ENCODE measurements at regions not wholly inside any gene's neighbourhood (a gene's known extent, or its start where the extent isn't known, plus 50 kb on each side); places are given as distances from the start of the nearest gene placed in this dataset.

GRCh38 chr16:65355706-65356105 is 233.8 kb upstream of the CDH11 start:
- H3K14ac ChIP-seq (ENCODE audit: insufficient read length), result no peak overlapping the region
- H3K56ac ChIP-seq (replicated peaks; ENCODE audit: insufficient read length, low read depth, low read length), result no peak overlapping the region
- peaks cover 10 to 21% of the 10 kb centered on the region in 2 experiments; a peak in 3 of 4 replicates for H3K9me3 ChIP-seq (ENCODE audit: insufficient read depth in 2 of 2, low read depth in 1 of 2, low read length in 1 of 2)
- no peak overlapping the region for H3K4me3 ChIP-seq (ENCODE audit: extremely low read depth in 1 of 4, insufficient read depth in 2 of 4, low read depth in 3 of 4, low read length in 4 of 4)
- H4K8ac ChIP-seq (ENCODE audit: extremely low read depth, insufficient read depth, low read length), result no peak overlapping the region
- peaks cover 0 to 5% (median 2%) of the 10 kb centered on the region in 4 experiments; a peak in 1 of 8 replicates for H3K36me3 ChIP-seq (ENCODE audit: control insufficient read depth in 2 of 4, insufficient read depth in 4 of 4, low read length in 3 of 4)
- H2BK20ac ChIP-seq (ENCODE audit: low read length), result no peak overlapping the region
- no peaks in the 10 kb centered on the region for H4K20me1 ChIP-seq (replicated peaks in 1 of 2; ENCODE audit: control insufficient read depth in 1 of 2, insufficient read depth in 2 of 2, low read length in 2 of 2)
- no peak overlapping the region for H2AK5ac ChIP-seq (ENCODE audit: low read depth, low read length)
- H3K23ac ChIP-seq (ENCODE audit: insufficient read length), result no peak overlapping the region
- no peak overlapping the region for H2BK5ac ChIP-seq (ENCODE audit: low read depth, low read length)
- CTCF ChIA-PET (ENCODE audit: partially characterized antibody), result no interaction called here
- FAIRE-seq (no peak), DNase-seq (ENCODE audit: low read depth in 1 of 2, low spot score in 2 of 2) (no peak)
- H3K4ac ChIP-seq (replicated peaks; ENCODE audit: insufficient read length, low read depth, low read length), result no peak overlapping the region
- no peak overlapping the region for H2BK120ac ChIP-seq (replicated peaks; ENCODE audit: low read depth, low read length)
- no peak overlapping the region for H3K9ac ChIP-seq (replicated peaks in 1 of 4; ENCODE audit: extremely low read depth in 1 of 4, low read depth in 3 of 4, low read length in 3 of 4)
- H3K4me2 ChIP-seq (ENCODE audit: insufficient read depth in 1 of 2, low read depth in 2 of 2, low read length in 2 of 2), result no peak overlapping the region
- no peak overlapping the region for H2AFZ ChIP-seq (ENCODE audit: low read length)
- POLR2A ChIA-PET (ENCODE audit: partially characterized antibody), result no interaction called here
- TF ChIP-seq SP2 (IDR thresholded peaks at IDR 0.05; ENCODE audit: low read length) (no peak), KDM4A (IDR thresholded peaks at IDR 0.05; ENCODE audit: low read depth, low read length, severe bottlenecking) (no peak)
- H2BK15ac ChIP-seq (ENCODE audit: low read length), result no peak overlapping the region
- H3K18ac ChIP-seq (ENCODE audit: extremely low read depth, low read length), result no peak overlapping the region
- H2BK12ac ChIP-seq (ENCODE audit: low read depth, low read length), result no peak overlapping the region
- H3K4me1 ChIP-seq (replicated peaks in 1 of 4; ENCODE audit: control insufficient read depth in 3 of 4, insufficient read depth in 4 of 4, low read length in 3 of 4), result no peaks in the 10 kb centered on the region
- H4K91ac ChIP-seq (replicated peaks; ENCODE audit: insufficient read length, low read length), result no peak overlapping the region
- no peak overlapping the region for H4K5ac ChIP-seq (ENCODE audit: insufficient read length, low read depth, low read length)
- no peaks in the 10 kb centered on the region for H3K23me2 ChIP-seq (ENCODE audit: low read depth, low read length)
- no peaks in the 10 kb centered on the region for H3K79me2 ChIP-seq (ENCODE audit: control insufficient read depth in 1 of 2, insufficient read depth in 2 of 2, low read length in 2 of 2)
- H3K79me1 ChIP-seq (ENCODE audit: low read depth, low read length), result no peaks in the 10 kb centered on the region
- H3K27me3 ChIP-seq (replicated peaks in 1 of 4; ENCODE audit: control insufficient read depth in 3 of 4, extremely low read depth in 1 of 4, insufficient read depth in 3 of 4, low read length in 3 of 4), result no peaks in the 10 kb centered on the region
- no peak overlapping the region for H3K27ac ChIP-seq (ENCODE audit: low read depth, low read length)

Data from H1 (cell line).